GM18907 (cell line): ENCODE measurements at regions not wholly inside any gene's neighbourhood (a gene's known extent, or its start where the extent isn't known, plus 50 kb on each side); places are given as distances from the start of the nearest gene placed in this dataset.

Experiments
- ATAC-seq: cut with Tn5 transposase; IDR thresholded peaks from one replicate; pipeline ENCODE4 v1.9.1; 2021; ENCODE audit warnings: mild to moderate bottlenecking, moderate library complexity; ENCODE audit not compliant: unreplicated experiment

DNA sequence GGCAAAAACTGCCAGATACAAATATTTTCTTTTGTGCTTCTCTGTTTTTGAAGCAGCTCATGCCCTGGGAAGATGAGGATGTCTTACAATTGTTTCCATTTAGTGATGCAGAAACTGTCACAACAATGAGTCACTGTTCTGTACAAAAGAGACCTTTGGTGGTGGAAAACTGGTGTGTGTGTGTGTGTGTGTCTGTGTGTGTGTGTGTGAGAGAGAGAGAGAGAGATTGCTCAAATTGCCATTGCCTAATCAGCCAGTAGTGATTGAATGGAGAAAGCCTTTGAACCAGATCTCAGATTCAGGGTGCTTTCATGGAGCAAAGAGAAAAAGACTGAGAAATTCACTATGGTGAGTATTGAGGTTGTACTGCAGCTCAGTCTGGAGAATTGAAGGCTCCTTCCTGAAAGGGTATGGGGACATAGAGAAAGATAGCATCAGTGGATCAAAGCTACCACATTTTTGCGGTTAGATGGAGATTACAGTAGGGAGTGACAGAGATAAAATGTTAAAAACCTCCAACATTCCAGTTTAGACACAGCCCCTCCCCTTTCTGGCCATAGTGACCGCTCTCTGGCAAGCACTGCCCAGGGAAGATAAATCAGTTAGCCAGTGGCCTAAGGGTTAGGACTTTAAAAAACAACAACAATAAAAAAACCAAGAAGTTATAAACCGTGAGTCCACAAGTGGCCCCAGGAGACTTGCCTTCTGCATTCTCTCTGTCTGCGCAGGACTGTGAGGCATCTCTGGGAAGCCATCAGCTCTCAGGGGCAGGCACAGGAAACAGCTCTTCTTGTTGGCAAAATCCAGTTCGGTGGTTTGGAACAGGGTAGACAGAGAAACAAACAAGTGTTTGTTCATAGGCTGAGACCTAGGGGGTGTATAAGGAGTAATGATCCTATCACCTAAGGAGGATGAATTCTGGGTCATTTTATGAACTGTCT lies 406.5 kb downstream of the DUSP10 start:
- no peak for ATAC-seq

DNA sequence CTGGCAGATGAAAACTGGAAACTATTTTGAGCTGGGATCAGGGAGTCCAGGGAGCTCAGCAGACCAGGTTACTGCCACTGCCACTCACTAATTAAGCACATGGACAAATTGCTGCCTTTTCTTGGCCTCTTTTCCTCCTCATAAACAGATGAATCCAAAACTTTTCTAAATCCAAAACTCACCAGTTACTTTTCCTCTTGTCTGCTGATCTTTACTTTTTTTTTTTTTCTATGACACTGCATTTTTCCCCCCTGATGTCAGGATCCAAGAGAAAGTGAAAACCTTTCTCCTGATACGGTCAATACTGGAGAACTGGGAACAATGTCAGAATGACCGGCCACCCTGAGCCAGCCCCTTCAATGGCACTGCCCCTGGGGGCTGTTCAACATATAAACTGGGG lies 405.8 kb downstream of the DUSP10 start:
- no peak for ATAC-seq

DNA sequence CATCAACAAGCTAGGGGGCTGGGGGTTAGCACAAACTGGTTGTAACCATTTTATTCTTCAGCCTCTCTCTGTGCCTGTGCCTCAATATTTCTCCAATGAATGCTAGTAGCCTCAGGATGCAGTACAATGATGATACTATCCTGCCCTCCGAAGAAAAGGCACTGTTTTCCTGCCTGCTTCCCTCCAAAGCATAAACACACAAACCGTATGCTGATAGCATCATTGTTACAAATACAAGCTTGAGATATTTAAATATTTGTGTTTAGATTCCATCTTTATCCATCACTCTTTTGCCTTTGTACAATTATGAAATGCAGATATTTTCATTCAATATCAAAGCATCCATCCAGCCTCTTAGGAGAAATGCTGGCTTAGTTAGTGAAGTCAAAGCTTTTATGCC lies 404.8 kb downstream of the DUSP10 start:
- no peak for ATAC-seq

DNA sequence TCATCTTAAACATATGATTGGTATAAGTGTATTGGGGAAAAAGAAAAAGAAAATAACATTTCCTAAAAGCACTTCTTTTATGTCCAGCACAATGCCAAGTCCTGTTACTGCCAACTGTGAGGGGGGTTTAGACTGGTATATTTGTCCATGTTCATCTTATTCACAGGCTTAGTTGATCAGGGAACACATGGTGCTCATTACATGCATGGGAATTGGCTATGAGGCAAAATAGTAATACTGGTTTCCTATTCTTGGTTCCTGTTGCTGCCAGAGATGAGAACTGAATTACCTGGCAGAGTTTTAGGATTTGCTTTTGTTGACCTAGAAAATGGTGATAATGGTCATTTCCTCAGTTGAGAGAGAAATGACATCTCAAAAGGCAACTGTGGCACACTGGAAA lies 398.8 kb downstream of the DUSP10 start:
- ATAC-seq, result no peak

DNA sequence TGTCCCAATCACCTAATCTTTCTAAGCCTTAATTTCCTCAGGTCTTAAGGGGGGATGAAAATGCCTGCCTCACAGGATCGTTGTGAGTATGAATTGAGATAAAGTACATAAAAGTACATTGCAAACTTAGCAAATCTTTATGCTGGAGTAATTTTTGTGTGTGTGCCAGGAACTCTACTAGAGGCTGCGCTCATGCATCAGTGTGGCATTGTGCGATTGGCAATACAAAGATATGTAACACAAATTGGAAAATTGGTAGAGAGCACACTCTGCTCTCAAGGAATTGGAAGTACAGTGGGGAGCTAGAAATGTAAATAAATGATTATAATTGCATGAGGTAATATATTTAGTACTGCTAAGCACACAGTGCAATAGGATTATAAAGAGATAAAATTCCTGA lies 398.3 kb downstream of the DUSP10 start:
- no peak for ATAC-seq

DNA sequence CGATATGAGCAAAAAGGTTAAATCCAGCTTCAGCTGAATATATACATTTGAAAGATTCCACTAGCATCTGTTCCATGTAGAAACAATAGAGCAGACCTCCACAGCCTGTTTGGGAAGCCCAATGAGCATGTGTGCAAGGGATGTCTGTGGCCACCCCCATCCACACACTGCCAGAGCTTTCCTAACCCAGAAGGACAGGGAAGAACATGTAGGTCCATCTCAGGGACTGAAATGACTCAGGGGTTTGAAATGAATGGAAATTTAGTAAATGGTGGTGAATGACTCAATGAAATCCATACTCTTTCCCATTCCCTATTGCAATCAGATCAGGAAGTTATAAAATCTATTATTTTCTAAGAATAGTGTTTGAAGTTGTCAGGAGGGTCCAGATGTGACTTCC lies 397.2 kb downstream of the DUSP10 start:
- ATAC-seq, result no peak

DNA sequence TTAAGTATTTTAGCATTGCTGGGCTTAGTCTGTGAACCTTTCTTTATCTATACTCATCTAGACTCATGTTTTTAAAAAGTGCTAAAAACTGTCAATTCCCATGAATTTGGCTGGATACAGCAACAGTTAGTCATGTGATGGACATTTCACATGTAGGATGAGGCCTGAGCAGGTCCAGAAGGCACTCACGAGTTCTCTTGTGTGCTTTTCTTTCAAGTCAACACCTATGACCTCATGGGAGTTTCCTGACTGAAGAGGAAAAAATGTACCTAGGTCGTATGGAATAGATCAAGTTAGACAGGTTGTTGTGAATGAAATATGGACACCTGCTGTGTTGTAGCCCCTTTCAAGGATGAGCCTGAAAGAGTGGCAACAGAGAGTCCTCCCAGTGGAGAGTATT lies 394.2 kb downstream of the DUSP10 start:
- no peak for ATAC-seq

DNA sequence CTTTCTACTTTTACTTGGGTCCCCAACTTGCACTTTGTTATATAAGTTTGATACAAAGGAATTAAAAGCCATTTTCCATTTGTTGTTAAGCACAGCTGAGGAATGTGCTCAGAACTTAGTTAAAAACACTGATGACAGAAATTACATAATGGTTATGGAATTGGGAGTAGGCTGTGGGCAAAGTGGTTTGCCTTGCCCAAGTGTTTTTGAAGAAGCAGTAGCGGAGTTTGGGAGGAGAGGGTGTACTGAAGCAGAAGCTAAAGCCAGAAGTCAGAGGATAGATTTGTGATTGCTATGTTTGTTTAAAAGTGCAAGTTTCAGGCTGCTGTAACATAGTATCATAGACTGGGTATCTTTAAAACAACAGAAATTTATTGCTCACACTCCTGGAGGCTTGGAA lies 391.8 kb downstream of the DUSP10 start:
- no peak for ATAC-seq

DNA sequence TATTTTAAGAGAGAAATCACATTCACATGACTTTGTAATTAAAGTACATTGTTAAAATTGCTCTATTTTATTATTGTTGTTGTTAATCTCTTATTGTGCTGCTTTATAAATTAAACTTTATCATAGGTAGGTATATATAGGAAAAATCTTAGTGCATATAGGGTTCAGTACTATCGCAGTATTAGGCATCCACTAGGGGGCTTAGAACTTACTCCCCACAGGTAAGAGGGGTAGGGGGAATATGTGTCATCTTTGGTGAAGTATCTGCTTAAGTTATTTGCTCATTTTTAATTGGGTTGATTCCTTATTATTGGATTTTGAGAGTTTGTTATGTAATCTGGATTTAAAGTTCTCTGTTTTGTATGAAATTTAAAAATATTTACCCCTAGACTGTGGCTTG lies 385.2 kb downstream of the DUSP10 start:
- no peak for ATAC-seq

DNA sequence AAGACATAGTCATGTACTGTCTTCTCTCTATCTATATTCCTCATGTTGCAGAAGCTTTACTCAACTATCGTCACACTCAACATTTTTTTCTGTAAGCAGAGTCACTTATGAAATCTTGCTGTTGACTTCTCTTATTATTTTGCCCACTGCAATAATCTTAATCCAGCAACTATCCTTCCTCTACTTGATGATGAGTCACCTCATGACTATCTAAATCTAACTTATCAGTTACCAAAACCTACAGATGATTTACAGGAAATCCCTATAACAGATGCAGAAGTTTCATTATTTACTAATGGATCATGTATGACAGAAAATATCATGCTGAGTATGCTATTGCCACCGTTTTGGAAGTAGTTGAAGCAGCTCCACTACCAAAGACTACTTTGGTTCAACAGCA lies 378.9 kb downstream of the DUSP10 start:
- ATAC-seq, result peak; percentile 74

DNA sequence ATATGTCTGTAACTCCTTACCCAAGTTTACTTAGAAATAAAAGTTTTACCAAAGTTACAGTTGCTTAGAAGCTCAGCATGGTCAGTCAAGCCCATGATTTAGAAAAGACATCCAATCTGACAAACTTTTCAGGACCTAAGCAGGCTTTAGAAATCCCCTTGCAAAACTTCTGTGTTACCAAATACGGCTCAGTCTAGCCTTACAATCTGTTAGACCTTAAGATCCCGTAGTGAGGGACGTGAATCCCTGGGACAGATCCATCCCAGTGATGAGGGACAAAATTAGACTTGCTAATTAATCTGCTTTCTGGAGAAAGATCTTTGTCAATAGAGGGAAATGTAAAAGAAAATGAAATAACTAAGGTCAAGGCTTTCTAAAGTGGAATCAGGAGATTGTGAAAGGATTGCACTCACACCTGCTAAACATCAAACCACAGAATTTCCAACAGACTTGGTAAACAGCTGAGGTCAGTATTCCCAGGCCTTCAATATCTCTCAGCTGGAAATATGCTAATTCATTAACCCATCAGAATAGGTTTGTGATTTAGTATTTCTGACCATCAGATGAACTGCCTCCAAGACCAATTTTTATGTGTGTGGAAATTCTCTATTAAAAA lies 375.3 kb downstream of the DUSP10 start:
- ATAC-seq, result no peak

DNA sequence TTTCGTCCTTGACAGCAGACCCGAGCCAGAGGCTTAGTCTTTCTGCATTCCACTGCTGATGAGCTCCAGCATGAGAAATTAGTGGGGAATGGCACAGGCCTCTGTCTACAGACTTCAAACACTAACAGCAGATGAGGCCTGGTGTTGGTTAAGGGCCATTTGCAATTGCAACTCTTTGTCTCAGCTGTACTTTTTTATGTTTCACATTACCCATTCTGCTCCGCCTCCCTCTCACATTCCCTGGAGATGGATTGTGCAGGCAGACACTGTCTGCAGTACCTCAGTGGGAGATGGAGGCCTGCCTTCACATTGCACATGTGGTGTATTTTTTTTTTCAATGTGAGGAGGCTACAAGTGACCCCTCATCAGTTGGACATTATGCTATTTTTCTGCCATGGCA lies 370.2 kb downstream of the DUSP10 start:
- no peak for ATAC-seq

DNA sequence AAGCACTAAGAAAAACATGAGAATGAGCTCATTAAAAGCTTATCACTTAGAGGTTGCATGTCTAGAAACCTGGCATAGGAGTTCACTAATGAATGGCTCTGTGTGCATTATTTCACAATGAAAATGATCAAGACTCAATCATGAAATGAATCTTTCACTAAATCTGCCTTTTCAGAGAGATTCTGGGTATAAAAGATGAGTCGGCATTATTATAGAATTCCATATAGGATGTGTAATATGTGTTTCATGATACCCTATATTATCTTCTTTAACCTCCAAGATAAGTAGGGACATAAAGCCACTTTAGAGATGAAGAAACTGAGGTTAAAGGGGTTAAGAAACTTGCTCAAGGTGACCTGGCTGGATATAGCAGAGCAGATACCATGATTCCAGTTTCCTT lies 368.1 kb downstream of the DUSP10 start:
- no peak for ATAC-seq

DNA sequence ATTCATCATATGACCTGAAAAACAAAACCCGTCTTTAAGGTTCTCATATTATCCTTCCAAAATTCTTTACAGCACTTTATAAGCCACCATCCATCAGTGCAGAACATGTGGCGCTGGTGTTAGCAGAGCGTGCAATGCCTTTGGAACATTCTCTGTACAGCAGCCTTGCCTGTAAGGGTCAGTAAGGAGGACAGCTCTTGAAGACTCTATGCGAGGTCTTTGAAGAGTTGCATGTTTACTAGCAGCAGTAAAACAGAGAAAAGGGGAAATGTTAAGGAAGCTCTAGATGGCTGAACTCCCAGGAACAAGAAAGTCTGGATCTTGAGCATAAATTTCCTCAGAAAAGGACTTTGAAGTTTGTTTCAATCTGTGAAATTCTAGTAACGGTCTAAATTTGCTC lies 365.6 kb downstream of the DUSP10 start:
- ATAC-seq, result no peak

DNA sequence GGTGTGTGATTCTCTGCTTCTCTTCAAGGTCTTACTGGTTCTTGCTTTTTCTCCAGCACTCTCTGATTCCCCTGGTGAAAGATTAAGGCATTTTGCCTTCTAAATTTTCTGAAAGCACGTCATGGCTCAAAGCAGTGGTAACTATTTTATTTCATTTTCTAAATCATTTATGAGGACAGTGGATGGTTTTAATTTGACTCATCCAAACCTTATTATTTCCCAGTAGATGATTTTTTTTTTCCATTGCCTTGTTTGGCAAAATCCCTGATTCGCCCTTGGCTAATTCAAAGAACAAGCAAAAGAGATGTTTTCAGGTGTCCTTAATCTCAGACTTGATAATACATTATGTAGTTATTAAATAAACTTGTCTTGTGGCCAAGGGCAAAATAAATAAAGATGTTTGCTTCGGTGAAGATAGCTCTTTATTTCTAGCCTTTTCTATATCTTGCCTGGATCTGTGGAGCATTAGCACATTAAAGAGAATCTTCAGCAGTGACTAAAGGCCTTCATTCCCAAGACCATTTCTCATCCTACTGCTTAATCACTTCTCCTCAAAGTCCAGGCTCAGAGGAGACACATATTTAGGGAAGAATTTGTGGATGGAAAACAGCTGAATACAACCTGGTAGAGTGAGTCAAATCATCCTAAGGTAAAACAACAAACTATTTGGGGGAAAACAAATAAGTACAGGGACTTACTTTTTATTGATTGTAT lies 359.8 kb downstream of the DUSP10 start:
- no peak for ATAC-seq

DNA sequence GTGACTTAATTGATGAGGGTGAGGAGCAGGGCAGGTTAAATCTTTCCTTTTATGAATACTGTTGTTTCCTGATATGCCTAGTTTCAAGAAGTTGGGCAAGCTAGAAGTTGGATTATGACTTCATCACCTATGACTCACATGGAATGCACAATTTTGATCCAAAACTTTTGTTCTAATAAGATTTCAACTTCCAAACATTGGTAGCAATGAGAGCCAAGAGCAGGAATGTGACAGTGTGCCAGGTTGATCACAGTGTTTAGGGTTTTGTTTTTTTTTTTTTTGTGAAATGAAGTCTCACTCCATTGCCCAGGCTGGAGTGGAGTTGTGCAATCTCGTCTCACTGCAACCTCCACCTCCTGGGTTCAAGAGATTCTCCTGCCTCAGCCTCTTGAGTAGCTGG lies 349.4 kb downstream of the DUSP10 start:
- no peak for ATAC-seq

DNA sequence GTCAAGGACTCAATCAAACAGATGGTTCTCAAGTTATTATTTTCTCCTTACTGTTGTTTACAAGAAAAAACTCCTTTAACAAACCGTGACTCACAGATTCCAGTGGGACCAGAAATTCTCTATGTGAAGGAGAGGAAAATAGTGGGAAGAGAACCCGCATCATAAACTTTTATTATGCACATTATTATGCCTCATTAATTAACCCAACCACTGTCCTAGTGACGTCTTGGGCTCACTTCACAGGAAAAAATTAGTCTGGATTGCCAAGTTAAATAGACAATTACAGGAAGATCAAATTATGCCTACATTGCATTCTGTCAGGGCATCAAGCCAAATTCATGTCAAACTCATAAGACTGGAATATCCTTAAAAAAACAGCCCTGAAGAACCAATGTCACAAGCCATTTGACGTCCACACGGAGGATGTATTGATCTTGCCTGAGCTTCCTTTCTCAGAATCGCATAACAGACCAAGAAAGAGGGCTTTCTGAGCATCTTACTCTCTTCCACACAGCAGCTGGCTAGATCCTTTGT lies 347.8 kb downstream of the DUSP10 start:
- no peak for ATAC-seq

DNA sequence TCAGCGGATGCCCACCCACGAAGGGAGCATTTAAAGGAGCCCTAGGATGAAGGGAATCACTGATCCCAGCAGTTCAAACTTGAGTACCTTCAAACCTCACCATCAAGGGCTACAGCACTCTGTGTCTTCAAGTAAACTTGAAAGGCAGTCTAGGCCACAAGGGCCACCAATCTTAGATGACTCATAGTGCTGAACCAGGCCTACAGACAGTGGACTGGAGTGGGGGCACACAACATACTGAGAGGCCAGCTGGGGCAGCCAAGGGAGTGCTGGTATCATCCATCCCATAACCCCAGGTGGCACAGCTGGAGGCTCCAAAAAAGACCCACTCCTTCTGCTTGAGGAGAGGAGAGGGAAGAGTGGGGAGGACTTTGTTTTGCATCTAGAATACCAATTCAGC lies 345.4 kb downstream of the DUSP10 start:
- no peak for ATAC-seq

DNA sequence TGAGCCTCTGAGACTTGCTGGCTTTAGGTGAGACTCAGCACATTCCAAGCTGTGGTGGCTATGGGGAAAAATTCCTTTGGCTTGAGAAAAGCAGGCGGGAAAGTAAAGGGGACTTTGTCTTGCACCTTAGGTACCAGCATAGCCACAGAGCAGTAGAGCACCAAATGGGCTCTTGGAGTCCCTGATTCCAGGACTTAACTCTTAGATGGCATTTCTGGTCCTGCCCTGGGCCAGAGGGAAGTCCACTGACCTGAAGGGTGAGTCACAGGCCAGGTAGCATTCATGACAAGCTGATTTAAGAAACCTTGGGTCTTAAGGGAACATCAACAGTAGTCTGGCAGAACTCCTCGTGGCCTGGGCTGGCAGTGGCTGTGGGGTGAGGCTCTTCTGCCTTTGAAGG lies 344.7 kb downstream of the DUSP10 start:
- ATAC-seq, result no peak

DNA sequence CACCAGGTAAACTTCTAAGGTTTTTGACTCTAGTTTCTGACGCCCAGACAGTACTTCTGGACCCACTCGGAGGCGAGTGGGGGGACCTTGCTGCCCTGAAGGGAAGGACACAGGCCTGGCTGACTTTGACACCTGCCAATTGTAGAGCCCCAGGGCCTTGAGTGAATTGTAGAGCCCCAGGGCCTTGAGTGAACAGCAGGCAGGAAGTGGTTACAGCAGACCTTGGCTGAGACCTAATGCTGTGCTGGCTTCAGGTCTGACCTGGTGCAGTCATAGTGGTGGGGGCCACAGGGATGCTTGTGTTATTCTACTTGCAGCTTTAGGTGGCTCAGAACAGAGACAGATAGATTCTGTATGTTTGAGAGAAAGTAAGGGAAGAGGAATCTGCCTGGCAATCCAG lies 344.3 kb downstream of the DUSP10 start:
- peak; percentile 60 for ATAC-seq

DNA sequence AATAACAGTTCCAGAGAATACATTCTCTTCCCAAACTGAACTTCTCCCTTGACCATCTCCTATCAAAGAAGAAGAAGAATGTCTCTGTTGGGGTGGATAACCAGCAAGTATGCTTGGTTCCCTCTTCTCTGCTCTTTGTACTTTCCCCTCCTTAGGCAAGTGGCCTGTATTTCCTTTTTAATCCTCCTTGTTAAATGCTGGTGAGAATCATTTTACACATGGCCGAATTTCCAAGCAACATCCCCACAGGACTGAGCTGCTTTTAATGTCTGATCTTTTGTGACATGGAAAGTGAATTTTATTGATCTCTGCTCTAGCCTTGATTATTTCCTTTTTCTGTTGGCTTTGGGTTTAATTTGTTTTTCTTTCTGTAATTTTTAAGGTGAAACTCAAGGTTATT lies 336.7 kb downstream of the DUSP10 start:
- no peak for ATAC-seq
